Astrocyte of the cerebellum (primary cell): ENCODE measurements at regions not wholly inside any gene's neighbourhood (a gene's known extent, or its start where the extent isn't known, plus 50 kb on each side); places are given as distances from the start of the nearest gene placed in this dataset.

Source experiments
- DNase-seq: peaks from one replicate; pipeline ENCODE4 v3.0.0-alpha.2; 2011; ENCODE audit warnings: low read depth
- H3K4me3 ChIP-seq: 2 replicates; pipeline ENCODE4 v1.5.1; 2011; ENCODE audit warnings: mild to moderate bottlenecking, low read depth, low read length, moderate library complexity
- CTCF ChIP-seq: IDR thresholded peaks from 2 replicates; pipeline ENCODE4 v1.5.1; 2012; ENCODE audit warnings: low read length, low read depth, moderate library complexity, mild to moderate bottlenecking; ENCODE audit errors: missing control alignments
- in situ Hi-C: cut with HindIII; loops from 2 replicates; pipeline ENCODE4 v1.10.0; 2017; ENCODE audit warnings: low sequenced_read_pairs

- in situ Hi-C loops, result no loop called here
- no peak overlapping the region for H3K4me3 ChIP-seq
- no peak for TF ChIP-seq CTCF
- DNase-seq, result no peak
Measured at GRCh38 chr15:96390986-96391385, 60.5 kb downstream of the NR2F2 start.

- no peak for DNase-seq
- in situ Hi-C loops, result no loop called here
- no peak overlapping the region for H3K4me3 ChIP-seq
- no peak for TF ChIP-seq CTCF
Measured at GRCh38 chr15:96392380-96393208, 62.1 kb downstream of the NR2F2 start.

GRCh38 chr15:96393209-96393513 lies 62.7 kb downstream of the NR2F2 start:
- no peak for TF ChIP-seq CTCF
- no peak for DNase-seq

GRCh38 chr15:96395687-96396086 lies 65.2 kb downstream of the NR2F2 start:
- in situ Hi-C loops, result no loop called here
- TF ChIP-seq CTCF, result no peak
- no peak overlapping the region for H3K4me3 ChIP-seq
- no peak for DNase-seq

More at GRCh38 chr15:96393209-96393513, 62.7 kb downstream of the NR2F2 start:
- no peak overlapping the region for H3K4me3 ChIP-seq
- in situ Hi-C loops, result no loop called here

GRCh38 chr15:96398776-96399175 lies 68.3 kb downstream of the NR2F2 start:
- TF ChIP-seq CTCF, result no peak
- no peak overlapping the region for H3K4me3 ChIP-seq
- no peak for DNase-seq
- in situ Hi-C loops, result no loop called here

- no peak overlapping the region for H3K4me3 ChIP-seq
- in situ Hi-C loops, result no loop called here
- TF ChIP-seq CTCF, result no peak
- DNase-seq, result no peak
Measured at GRCh38 chr15:96402403-96402802, 71.9 kb downstream of the NR2F2 start.

GRCh38 chr15:96403071-96403470 lies 72.6 kb downstream of the NR2F2 start:
- in situ Hi-C loops, result no loop called here
- no peak for DNase-seq
- no peak for TF ChIP-seq CTCF
- no peak overlapping the region for H3K4me3 ChIP-seq
